GM19452 (cell line): ENCODE measurements at regions not wholly inside any gene's neighbourhood (a gene's known extent, or its start where the extent isn't known, plus 50 kb on each side); places are given as distances from the start of the nearest gene placed in this dataset.

Experiments
- ATAC-seq: cut with Tn5 transposase; IDR thresholded peaks from one replicate; pipeline ENCODE4 v1.9.1; 2021; ENCODE audit not compliant: unreplicated experiment

GRCh38 chr9:31071606-31072286 lies 1312.7 kb upstream of the ACO1 start:
- no peak for ATAC-seq

GRCh38 chr9:31078175-31078574 lies 1306.3 kb upstream of the ACO1 start:
- peak; percentile 61 for ATAC-seq

- ATAC-seq: no peak
Measured at GRCh38 chr9:31084350-31084749, 1300.1 kb upstream of the ACO1 start.

GRCh38 chr9:31089549-31090221 lies 1294.8 kb upstream of the ACO1 start:
- no peak for ATAC-seq

GRCh38 chr9:31100311-31100710 lies 1284.1 kb upstream of the ACO1 start:
- ATAC-seq: no peak

GRCh38 chr9:31103836-31104235 lies 1280.6 kb upstream of the ACO1 start:
- peak; percentile 73 for ATAC-seq

GRCh38 chr9:31104249-31104648 lies 1280.2 kb upstream of the ACO1 start:
- ATAC-seq: peak; percentile 32

GRCh38 chr9:31112491-31112890 lies 1272.0 kb upstream of the ACO1 start:
- no peak for ATAC-seq

- ATAC-seq: no peak
Measured at GRCh38 chr9:31114346-31114745, 1270.1 kb upstream of the ACO1 start.

GRCh38 chr9:31119890-31120454 lies 1264.5 kb upstream of the ACO1 start:
- no peak for ATAC-seq

- ATAC-seq: no peak
Measured at GRCh38 chr9:31124389-31124788, 1260.1 kb upstream of the ACO1 start.

- no peak for ATAC-seq
Measured at GRCh38 chr9:31135567-31135966, 1248.9 kb upstream of the ACO1 start.

- ATAC-seq: no peak
Measured at GRCh38 chr9:31136524-31136923, 1247.9 kb upstream of the ACO1 start.

- ATAC-seq: no peak
Measured at GRCh38 chr9:31137176-31138160, 1247.0 kb upstream of the ACO1 start.

GRCh38 chr9:31140316-31140715 lies 1244.1 kb upstream of the ACO1 start:
- ATAC-seq: no peak

- ATAC-seq: no peak
Measured at GRCh38 chr9:31142456-31142855, 1242.0 kb upstream of the ACO1 start.

GRCh38 chr9:31144614-31145013 lies 1239.8 kb upstream of the ACO1 start:
- ATAC-seq: no peak

GRCh38 chr9:31146485-31147166 lies 1237.8 kb upstream of the ACO1 start:
- no peak for ATAC-seq

GRCh38 chr9:31153250-31153840 lies 1231.1 kb upstream of the ACO1 start:
- ATAC-seq: no peak

- no peak for ATAC-seq
Measured at GRCh38 chr9:31166516-31166915, 1217.9 kb upstream of the ACO1 start.
